HG03095 (cell line): ENCODE measurements at regions not wholly inside any gene's neighbourhood (a gene's known extent, or its start where the extent isn't known, plus 50 kb on each side); places are given as distances from the start of the nearest gene placed in this dataset.

Experiments used
- ATAC-seq: cut with Tn5 transposase; IDR thresholded peaks from one replicate; pipeline ENCODE4 v1.9.1; 2021; ENCODE audit warnings: moderate library complexity; ENCODE audit not compliant: unreplicated experiment

GRCh38 chr2:175476374-175476773, 294.9 kb upstream of the ATP5MC3 start:
- ATAC-seq, result no peak

GRCh38 chr2:175475130-175475529, 293.6 kb upstream of the ATP5MC3 start:
- ATAC-seq, result no peak

DNA sequence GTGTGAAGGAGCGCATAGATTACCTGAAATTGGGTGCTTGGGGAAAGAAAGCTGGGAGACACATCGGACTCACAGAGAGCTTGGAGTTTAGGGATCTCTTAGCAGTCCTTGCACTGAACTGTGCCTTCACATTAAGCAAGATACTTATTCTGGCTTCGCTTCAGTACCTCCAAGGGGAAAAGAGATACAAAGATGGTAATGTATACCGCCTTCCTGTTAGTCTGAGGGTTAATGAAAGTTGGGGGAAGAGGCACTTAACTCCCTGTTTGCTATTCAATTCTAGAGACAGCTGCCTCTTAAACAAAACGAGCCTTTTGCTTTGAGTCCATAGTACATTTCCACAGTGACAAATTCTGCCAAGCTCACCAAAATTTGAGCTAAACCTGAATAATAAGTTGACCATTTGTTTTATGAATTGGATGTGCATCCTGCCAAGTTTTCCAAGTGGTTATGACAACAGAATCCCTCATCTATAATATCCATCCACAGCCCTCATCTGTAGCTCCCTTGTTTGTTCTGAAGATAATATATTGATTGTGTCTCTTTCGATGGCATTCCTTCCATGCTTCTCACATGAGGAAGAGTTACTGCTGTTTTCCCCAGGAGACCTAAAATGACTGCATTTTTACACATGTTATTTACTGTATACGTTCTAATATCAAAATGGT, 287.1 kb upstream of the ATP5MC3 start:
- no peak for ATAC-seq

- ATAC-seq, result no peak
Measured at GRCh38 chr2:175465101-175465500, 283.6 kb upstream of the ATP5MC3 start.

GRCh38 chr2:175464311-175464670, 282.8 kb upstream of the ATP5MC3 start:
- no peak for ATAC-seq

- ATAC-seq, result no peak
Measured at GRCh38 chr2:175463589-175464310, 282.2 kb upstream of the ATP5MC3 start.

DNA sequence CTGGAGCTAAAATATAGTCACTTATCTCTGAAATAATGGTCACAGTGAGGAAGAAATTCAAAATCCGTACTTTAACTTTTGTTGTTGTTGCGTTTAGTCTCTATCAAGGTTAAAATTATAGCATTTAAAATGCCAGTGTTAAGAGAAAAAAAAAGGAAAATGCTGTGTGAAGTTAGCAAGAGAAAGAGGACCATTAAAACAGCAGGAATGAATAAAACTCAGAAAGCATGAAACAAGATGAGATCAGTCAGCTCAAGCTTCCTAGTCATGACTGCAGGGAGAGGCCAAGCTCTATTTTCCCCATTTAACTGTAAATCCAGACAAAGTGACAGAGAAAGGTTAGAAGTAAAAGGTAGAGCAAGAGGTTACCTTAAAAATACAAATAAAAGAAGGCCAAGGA, 281.7 kb upstream of the ATP5MC3 start:
- ATAC-seq, result no peak

- no peak for ATAC-seq
Measured at GRCh38 chr2:175462246-175462645, 280.7 kb upstream of the ATP5MC3 start.

DNA sequence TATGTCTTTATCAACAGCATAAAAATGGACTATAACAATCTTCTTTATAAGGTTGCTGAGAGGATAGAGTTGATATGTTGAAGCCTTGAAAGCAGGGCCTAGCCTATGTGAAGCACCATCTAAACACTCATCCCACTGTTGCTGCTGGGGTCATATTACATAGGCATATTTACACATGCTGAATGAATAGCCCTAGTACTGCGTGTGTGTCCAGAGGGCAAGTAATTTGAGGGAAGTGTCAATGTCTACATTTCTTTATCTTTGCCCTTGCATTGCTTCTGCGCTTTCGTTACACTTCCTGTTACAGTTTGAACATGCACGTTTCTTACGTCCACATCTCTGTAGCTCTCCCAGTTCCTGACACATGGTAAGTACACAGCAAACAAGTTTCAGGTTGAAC, 280.3 kb upstream of the ATP5MC3 start:
- no peak for ATAC-seq

GRCh38 chr2:175457895-175458448, 276.5 kb upstream of the ATP5MC3 start:
- ATAC-seq, result no peak

GRCh38 chr2:175454953-175455389, 273.5 kb upstream of the ATP5MC3 start:
- no peak for ATAC-seq

GRCh38 chr2:175450029-175450760, 268.7 kb upstream of the ATP5MC3 start:
- ATAC-seq, result no peak

DNA sequence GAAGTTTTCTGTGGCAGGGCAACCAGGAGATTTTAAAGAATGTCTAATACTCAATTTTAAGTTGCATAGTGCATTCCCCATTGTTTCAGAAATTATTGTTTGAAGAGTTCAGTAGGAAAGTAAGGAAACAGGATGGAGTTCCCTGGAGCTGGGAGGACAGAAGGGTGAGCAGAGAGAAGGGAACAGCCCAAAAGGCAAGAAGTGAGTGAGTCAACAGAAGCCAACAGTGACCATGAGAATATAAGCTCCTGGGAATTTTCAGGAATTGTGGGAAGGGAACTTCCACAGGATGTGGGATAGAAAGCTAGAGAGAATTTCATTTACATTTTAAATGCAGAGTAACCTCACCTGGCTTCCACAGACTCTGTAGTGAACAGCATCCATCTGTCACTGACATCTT, 268.1 kb upstream of the ATP5MC3 start:
- no peak for ATAC-seq

DNA sequence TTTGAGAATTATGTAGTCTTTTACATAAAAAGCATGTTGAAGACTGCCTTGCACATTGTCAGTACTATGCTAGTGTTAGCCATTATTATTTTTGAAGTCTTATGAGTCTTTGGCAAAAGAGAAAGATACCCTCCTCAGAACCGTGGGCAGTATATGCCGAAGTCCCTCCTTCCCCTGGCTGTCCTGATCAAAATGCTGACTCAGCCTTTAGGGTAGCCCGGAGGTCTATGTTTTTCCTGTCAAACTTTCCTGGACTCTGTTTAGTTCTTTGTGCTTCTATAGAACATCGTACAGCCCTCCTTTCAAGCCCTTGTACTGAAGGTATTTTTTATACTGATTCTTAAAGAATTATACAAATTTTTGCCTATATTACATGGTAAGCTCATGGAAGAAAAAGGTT, 264.7 kb upstream of the ATP5MC3 start:
- no peak for ATAC-seq

- ATAC-seq, result no peak
Measured at GRCh38 chr2:175445281-175445680, 263.8 kb upstream of the ATP5MC3 start.

DNA sequence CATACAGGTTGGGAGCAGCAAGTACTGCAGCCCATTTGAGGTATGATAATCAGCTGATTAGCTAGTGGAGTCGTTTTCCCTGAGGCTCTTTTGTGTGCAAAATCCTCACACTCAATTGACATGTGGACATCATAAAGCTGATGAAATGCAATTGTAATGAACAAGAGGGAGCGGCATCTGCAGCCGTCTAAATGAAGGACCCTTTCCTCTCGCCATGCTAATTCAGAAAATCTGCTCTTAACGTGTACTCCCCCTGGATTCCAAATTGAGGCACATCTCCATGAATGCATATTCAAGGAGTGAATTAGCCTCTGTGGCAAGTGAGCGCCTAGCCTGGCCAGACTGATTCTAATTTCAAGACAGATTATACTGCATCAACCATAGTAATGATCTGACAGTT, 260.9 kb upstream of the ATP5MC3 start:
- no peak for ATAC-seq

DNA sequence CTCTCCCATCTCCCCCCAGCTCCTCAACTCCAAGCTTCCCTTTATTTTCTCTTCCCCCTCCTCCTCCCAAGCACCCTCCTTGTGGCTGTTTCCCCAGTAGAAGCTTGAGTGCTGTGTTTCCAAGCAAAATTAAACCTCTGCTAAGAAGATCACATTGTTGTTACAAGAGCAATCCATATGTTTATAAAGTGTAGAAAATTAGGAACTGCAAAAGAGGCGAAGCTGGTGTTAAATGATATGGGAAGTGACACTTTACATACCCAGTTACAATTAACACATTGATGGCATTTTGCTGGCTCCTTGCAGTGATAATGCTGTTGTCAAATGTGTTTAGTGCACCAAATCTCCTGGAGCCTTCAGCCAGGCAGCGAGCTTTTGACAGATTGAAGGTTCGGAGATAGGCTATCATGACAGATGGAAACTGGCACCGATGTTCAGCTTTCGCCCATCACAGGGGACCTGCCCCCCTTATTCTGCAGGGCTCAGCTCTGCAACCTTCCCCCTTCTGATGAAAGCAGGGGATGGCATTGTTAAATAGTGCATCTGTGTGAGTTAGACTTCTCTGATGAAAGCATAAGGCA, 259.8 kb upstream of the ATP5MC3 start:
- no peak for ATAC-seq

GRCh38 chr2:175439416-175439815, 257.9 kb upstream of the ATP5MC3 start:
- no peak for ATAC-seq

- ATAC-seq, result no peak
Measured at GRCh38 chr2:175437167-175437566, 255.7 kb upstream of the ATP5MC3 start.

GRCh38 chr2:175436076-175436475, 254.6 kb upstream of the ATP5MC3 start:
- ATAC-seq, result no peak

GRCh38 chr2:175435012-175435411, 253.5 kb upstream of the ATP5MC3 start:
- no peak for ATAC-seq
